Astrocyte of the cerebellum (primary cell): ENCODE measurements at regions not wholly inside any gene's neighbourhood (a gene's known extent, or its start where the extent isn't known, plus 50 kb on each side); places are given as distances from the start of the nearest gene placed in this dataset.
"Not testable (repeated sequence)": the region's sequence is repeated elsewhere in the genome, so short reads cannot be mapped to it uniquely, and the experiment has no call there.

Experiments
- DNase-seq: peaks from one replicate; pipeline ENCODE4 v3.0.0-alpha.2; 2011; ENCODE audit warnings: low read depth
- H3K4me3 ChIP-seq: 2 replicates; pipeline ENCODE4 v1.5.1; 2011; ENCODE audit warnings: mild to moderate bottlenecking, low read depth, low read length, moderate library complexity
- in situ Hi-C: cut with HindIII; loops from 2 replicates; pipeline ENCODE4 v1.10.0; 2017; ENCODE audit warnings: low sequenced_read_pairs
- TF ChIP-seq, protein P1 (sequence below): IDR thresholded peaks from 2 replicates; pipeline ENCODE4 v1.5.1; 2012; ENCODE audit warnings: low read length, low read depth, moderate library complexity, mild to moderate bottlenecking; ENCODE audit errors: missing control alignments

DNA sequence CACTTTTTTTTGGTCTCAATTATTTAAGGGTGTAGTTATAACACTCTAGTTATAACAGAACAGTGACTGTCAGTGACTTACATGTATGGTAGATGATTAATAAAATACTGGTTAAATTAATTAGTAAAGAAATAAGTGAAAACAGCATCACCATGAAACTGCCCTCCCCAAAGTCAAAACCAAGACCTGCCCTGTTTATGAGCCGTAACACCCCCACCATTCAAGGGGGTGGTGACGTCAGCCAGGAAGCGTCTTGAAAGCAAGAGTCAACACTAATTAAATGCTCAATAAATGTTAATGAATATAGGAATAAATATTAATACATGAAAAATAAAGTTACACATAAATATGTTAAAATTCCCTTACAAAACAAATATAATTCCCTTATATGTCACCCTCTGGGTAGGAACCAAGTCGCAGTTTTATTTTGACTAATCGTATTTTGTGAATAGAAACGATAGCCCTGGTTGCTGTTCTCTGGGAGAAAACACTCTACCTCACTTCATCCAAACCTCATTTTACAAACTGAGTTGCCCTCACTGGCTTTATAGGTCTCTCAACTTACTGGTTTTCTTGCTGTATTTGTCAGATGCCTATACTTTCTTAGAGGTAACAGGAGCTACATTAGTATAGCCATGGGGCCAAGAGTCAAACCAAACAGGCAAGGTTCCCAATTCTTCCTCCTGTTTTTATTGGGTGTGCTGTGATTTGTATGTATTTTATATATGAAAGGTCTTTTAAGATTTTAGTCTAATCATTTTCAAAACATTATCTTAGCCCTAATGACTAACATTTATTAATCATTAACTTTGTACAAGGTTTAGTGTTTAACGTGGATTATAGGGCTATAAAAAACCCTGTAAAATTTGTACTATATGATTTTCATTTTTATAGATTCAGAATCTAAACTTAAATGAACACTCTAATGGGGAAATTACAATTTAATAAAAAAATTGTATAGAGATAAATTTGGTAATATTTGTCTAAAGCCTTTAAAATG, 227.9 kb upstream of the IRAK1BP1 start:
- in situ Hi-C loops = no loop called here
- DNase-seq = no peak
- H3K4me3 ChIP-seq = no peak overlapping the region
- TF ChIP-seq, protein P1, sequence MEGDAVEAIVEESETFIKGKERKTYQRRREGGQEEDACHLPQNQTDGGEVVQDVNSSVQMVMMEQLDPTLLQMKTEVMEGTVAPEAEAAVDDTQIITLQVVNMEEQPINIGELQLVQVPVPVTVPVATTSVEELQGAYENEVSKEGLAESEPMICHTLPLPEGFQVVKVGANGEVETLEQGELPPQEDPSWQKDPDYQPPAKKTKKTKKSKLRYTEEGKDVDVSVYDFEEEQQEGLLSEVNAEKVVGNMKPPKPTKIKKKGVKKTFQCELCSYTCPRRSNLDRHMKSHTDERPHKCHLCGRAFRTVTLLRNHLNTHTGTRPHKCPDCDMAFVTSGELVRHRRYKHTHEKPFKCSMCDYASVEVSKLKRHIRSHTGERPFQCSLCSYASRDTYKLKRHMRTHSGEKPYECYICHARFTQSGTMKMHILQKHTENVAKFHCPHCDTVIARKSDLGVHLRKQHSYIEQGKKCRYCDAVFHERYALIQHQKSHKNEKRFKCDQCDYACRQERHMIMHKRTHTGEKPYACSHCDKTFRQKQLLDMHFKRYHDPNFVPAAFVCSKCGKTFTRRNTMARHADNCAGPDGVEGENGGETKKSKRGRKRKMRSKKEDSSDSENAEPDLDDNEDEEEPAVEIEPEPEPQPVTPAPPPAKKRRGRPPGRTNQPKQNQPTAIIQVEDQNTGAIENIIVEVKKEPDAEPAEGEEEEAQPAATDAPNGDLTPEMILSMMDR = no peak

DNA sequence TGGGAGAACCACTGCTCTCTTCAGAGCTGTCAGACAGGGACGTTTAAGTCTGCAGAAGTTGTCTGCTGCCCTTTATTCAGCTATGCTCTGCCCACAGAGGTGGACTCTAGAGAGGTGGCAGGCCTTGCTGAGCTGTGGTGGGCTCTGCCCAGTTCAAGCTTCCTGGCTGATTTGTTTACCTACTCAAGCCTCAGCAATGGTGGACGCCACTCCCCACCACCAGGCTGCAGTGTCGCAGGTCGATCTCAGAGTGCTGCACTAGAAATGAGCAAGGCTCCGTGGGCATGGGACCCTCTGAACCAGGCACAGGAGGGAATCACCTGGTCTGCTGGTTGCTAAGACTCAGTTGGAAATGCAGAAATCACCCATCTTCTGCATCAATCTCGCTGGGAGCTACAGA, 223.4 kb upstream of the IRAK1BP1 start:
- in situ Hi-C loops, H3K4me3 ChIP-seq, DNase-seq: not testable (repeated sequence)

- H3K4me3 ChIP-seq, DNase-seq, in situ Hi-C loops: not testable (repeated sequence)
These were observed 220.6 kb upstream of the IRAK1BP1 start for GRCh38 chr6:78646542-78647415.

- DNase-seq, H3K4me3 ChIP-seq, in situ Hi-C loops: not testable (repeated sequence)
These were observed 201.5 kb upstream of the IRAK1BP1 start for GRCh38 chr6:78665819-78666218.

DNA sequence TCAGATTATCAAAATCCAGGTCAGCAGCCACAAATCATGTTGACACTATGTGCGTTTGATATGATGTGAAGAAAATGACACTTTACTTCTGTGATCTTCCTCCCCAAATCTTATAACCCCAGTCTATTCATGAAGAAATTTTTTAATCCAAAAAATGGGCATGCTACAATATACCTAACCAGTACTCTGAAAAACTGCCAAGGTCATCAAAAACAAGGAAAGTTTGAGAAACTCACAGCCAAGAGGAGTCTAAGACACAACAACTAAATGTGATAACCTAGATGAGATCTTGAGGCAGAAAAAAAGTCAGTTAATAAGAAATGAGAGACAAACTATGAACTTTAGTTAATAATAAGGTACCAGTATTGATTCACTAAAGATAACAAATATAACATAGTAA, 200.6 kb upstream of the IRAK1BP1 start:
- H3K4me3 ChIP-seq = no peak overlapping the region
- in situ Hi-C loops = no loop called here
- no peak for DNase-seq
- TF ChIP-seq, protein P1 = no peak

DNA sequence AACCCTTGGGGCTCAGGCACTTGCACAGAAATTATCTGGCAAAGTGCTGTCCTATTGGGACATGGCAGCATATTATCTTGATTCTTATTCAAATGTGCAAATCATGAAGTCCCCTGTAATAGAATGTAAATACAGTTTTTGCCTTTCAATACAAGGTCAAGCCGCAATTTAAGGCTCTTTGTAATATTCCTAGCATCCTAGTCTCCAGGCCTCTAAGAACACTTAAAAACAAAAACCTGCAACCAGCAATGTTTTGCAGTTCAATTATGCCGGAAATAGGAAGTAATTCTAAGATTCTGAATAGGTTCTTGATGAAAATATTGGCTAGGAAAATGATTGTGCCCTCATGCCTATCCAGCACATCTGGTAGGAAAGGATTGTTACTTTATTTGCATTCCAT, 197.2 kb upstream of the IRAK1BP1 start:
- no peak for DNase-seq
- in situ Hi-C loops = no loop called here
- TF ChIP-seq, protein P1 = no peak
- H3K4me3 ChIP-seq = no peak overlapping the region

DNA sequence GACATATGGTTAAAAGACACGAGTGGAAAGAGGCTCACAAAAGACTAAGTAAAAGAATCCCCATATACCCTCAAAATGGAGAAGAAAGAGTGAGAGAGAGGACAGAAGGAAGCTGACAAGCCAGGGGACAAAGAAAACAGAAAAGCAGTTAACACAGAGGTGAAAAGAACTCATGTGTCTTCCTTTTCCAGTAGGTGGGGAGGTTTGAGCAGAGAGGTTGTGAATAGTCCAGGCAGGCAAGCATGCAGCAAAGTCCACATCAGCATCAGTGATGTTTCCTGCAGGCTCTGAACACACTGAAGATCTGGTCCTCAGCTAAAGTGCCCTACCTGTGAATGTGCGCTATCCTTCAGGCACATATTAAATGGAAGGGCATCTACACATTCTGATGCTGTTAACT, 196.5 kb upstream of the IRAK1BP1 start:
- in situ Hi-C loops = no loop called here

GRCh38 chr6:78676069-78677007, 191.0 kb upstream of the IRAK1BP1 start:
- in situ Hi-C loops, H3K4me3 ChIP-seq, DNase-seq: not testable (repeated sequence)

More for the DNA sequence above, 196.5 kb upstream of the IRAK1BP1 start:
- H3K4me3 ChIP-seq = no peak overlapping the region
- DNase-seq = no peak
- TF ChIP-seq, protein P1 = no peak
